SU-DHL-6 (cell line): ENCODE measurements at regions not wholly inside any gene's neighbourhood (a gene's known extent, or its start where the extent isn't known, plus 50 kb on each side); places are given as distances from the start of the nearest gene placed in this dataset.
"Not testable (repeated sequence)": the region's sequence is repeated elsewhere in the genome, so short reads cannot be mapped to it uniquely, and the experiment has no call there.

ENCODE experiments used
- CTCF ChIP-seq: fragments of 200-600 bp; sonication (generic); IDR thresholded peaks from one replicate; pipeline ENCODE4 v1.5.1; 2017; ENCODE audit warnings: antibody characterized with exemption, mild to moderate bottlenecking, low read length, moderate library complexity; ENCODE audit not compliant: insufficient read depth, poor library complexity, severe bottlenecking
- EZH2phosphoT487 ChIP-seq: fragments of 200-600 bp; sonication (generic), shearing (Covaris generic); conservative IDR thresholded peaks from 2 replicates; pipeline ENCODE4 v1.6.1; 2018; ENCODE audit warnings: mild to moderate bottlenecking, antibody characterized with exemption, low read length, moderate library complexity, mixed read lengths

- not testable (repeated sequence) for TF ChIP-seq CTCF, EZH2phosphoT487
Measured at GRCh38 chr1:143848859-143849258, 122.9 kb downstream of the FAM72C start.
